Caki2 (cell line): ENCODE measurements at regions not wholly inside any gene's neighbourhood (a gene's known extent, or its start where the extent isn't known, plus 50 kb on each side); places are given as distances from the start of the nearest gene placed in this dataset.

Experiments
- DNase-seq: peaks from one replicate; pipeline ENCODE4 v3.0.0-alpha.2; 2015; ENCODE audit warnings: low read depth
- in situ Hi-C: cut with HindIII; loops from 2 replicates; pipeline ENCODE4 v1.10.0; 2016; ENCODE audit warnings: low sequenced_read_pairs, low pct_unique_long_range_greater_than_20kb, mixed read lengths

- DNase-seq: no peak
- in situ Hi-C loops: no loop called here
Observed at GRCh38 chr14:80385336-80385735, 174.0 kb upstream of the DIO2 start.

- no peak for DNase-seq
- in situ Hi-C loops: no loop called here
Observed at GRCh38 chr14:80383223-80383622, 171.9 kb upstream of the DIO2 start.

- in situ Hi-C loops: no loop called here
- DNase-seq: no peak
Observed at GRCh38 chr14:80381807-80382363, 170.6 kb upstream of the DIO2 start.

GRCh38 chr14:80379035-80379434 lies 167.7 kb upstream of the DIO2 start:
- no peak for DNase-seq
- in situ Hi-C loops: no loop called here

GRCh38 chr14:80378084-80378690 lies 166.9 kb upstream of the DIO2 start:
- in situ Hi-C loops: no loop called here
- no peak for DNase-seq

GRCh38 chr14:80364816-80365215 lies 153.5 kb upstream of the DIO2 start:
- no peak for DNase-seq
- in situ Hi-C loops: no loop called here

- no peak for DNase-seq
- in situ Hi-C loops: no loop called here
Observed at GRCh38 chr14:80364274-80364673, 153.0 kb upstream of the DIO2 start.

GRCh38 chr14:80358112-80358511 lies 146.8 kb upstream of the DIO2 start:
- in situ Hi-C loops: no loop called here
- no peak for DNase-seq

GRCh38 chr14:80356413-80356812 lies 145.1 kb upstream of the DIO2 start:
- in situ Hi-C loops: no loop called here

GRCh38 chr14:80354860-80355581 lies 143.7 kb upstream of the DIO2 start:
- in situ Hi-C loops: no loop called here

More at GRCh38 chr14:80356413-80356812, 145.1 kb upstream of the DIO2 start:
- DNase-seq: no peak

GRCh38 chr14:80352471-80352870 lies 141.2 kb upstream of the DIO2 start:
- no peak for DNase-seq
- in situ Hi-C loops: no loop called here

More at GRCh38 chr14:80354860-80355581, 143.7 kb upstream of the DIO2 start:
- no peak for DNase-seq

- in situ Hi-C loops: no loop called here
- no peak for DNase-seq
Observed at GRCh38 chr14:80350707-80351106, 139.4 kb upstream of the DIO2 start.

GRCh38 chr14:80346395-80346794 lies 135.1 kb upstream of the DIO2 start:
- no peak for DNase-seq
- in situ Hi-C loops: no loop called here

GRCh38 chr14:80344208-80344607 lies 132.9 kb upstream of the DIO2 start:
- DNase-seq: no peak
- in situ Hi-C loops: no loop called here

- in situ Hi-C loops: no loop called here
- DNase-seq: no peak
Observed at GRCh38 chr14:80336608-80337106, 125.4 kb upstream of the DIO2 start.

GRCh38 chr14:80325688-80326087 lies 114.4 kb upstream of the DIO2 start:
- in situ Hi-C loops: no loop called here
- DNase-seq: no peak

- in situ Hi-C loops: no loop called here
Observed at GRCh38 chr14:80325112-80325511, 113.8 kb upstream of the DIO2 start.

GRCh38 chr14:80324649-80325048 lies 113.3 kb upstream of the DIO2 start:
- in situ Hi-C loops: no loop called here
- DNase-seq: no peak

More at GRCh38 chr14:80325112-80325511, 113.8 kb upstream of the DIO2 start:
- DNase-seq: no peak

GRCh38 chr14:80323038-80323665 lies 111.8 kb upstream of the DIO2 start:
- DNase-seq: no peak
- in situ Hi-C loops: no loop called here
